ENCODE measurements at regions not wholly inside any gene's neighbourhood (a gene's known extent, or its start where the extent isn't known, plus 50 kb on each side); places are given as distances from the start of the nearest gene placed in this dataset.
"Not testable (repeated sequence)": the region's sequence is repeated elsewhere in the genome, so short reads cannot be mapped to it uniquely, and the experiment has no call there.

DNA sequence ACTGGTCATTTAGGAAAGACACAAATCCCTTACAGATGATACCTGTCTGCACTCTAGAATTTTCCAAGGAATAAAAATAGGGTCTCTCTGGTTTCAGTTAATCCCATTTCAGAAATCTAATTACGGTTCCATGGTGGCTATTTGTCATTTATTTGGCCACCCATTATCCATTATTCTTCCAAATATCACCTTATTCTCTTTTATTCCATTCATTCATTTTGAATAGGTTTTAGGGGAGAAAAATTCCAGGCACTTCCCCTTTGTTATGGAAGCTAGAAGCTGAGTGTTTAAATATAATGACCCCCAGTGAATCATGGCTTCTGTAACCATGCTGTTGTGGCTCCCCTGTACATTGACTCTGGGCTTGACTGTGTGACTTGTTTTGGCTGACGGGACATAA, 420.8 kb upstream of the DPH6 start (continued):
- TF ChIP-seq, protein P1, sequence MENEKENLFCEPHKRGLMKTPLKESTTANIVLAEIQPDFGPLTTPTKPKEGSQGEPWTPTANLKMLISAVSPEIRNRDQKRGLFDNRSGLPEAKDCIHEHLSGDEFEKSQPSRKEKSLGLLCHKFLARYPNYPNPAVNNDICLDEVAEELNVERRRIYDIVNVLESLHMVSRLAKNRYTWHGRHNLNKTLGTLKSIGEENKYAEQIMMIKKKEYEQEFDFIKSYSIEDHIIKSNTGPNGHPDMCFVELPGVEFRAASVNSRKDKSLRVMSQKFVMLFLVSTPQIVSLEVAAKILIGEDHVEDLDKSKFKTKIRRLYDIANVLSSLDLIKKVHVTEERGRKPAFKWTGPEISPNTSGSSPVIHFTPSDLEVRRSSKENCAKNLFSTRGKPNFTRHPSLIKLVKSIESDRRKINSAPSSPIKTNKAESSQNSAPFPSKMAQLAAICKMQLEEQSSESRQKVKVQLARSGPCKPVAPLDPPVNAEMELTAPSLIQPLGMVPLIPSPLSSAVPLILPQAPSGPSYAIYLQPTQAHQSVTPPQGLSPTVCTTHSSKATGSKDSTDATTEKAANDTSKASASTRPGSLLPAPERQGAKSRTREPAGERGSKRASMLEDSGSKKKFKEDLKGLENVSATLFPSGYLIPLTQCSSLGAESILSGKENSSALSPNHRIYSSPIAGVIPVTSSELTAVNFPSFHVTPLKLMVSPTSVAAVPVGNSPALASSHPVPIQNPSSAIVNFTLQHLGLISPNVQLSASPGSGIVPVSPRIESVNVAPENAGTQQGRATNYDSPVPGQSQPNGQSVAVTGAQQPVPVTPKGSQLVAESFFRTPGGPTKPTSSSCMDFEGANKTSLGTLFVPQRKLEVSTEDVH (IDR thresholded peaks at IDR 0.05; ENCODE audit: low read depth, partially characterized antibody): no peak
- TF ChIP-seq CHD1 (IDR thresholded peaks at IDR 0.05; ENCODE audit: low read depth, low read length) (no peak), SMAD1 (IDR thresholded peaks at IDR 0.05; ENCODE audit: low read depth, partially characterized antibody) (no peak), ZNF622 (IDR thresholded peaks at IDR 0.05) (no peak)
- TF ChIP-seq, protein P2, sequence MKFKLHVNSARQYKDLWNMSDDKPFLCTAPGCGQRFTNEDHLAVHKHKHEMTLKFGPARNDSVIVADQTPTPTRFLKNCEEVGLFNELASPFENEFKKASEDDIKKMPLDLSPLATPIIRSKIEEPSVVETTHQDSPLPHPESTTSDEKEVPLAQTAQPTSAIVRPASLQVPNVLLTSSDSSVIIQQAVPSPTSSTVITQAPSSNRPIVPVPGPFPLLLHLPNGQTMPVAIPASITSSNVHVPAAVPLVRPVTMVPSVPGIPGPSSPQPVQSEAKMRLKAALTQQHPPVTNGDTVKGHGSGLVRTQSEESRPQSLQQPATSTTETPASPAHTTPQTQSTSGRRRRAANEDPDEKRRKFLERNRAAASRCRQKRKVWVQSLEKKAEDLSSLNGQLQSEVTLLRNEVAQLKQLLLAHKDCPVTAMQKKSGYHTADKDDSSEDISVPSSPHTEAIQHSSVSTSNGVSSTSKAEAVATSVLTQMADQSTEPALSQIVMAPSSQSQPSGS (IDR thresholded peaks at IDR 0.05; ENCODE audit: low read length): no peak

DNA sequence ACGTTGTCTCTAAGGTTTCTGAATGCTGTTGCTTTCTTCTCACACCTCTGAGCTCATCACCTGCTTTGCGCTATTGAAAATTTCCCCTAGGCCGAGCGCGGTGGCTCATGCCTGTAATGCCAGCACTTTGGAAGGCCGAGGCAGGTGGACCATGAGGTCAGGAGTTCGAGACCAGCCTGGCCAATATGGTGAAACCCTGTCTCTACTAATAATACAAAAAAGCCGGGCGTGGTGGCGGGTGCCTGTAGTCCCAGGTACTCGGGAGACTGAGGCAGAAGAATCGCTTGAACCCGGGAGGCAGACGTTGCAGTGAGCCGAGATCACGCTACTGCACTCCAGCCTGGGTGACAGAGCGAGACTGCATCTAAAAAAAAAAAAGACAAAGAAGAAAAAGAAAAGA, 422.0 kb upstream of the DPH6 start:
- H3K4me1 ChIP-seq (ENCODE audit: control insufficient read depth, insufficient read depth, low read length); H4K20me1 ChIP-seq (ENCODE audit: control insufficient read depth, insufficient read depth); H2AFZ ChIP-seq (ENCODE audit: control insufficient read depth, low read depth, low read length); BruUV-seq (replicated peaks); FAIRE-seq; H3K4me3 ChIP-seq; in situ Hi-C loops (cut with MboI); ATAC-seq; H3K27me3 ChIP-seq (replicated peaks in 1 of 2; ENCODE audit: control insufficient read depth in 2 of 2, insufficient read depth in 2 of 2, low read length in 1 of 2); H3K9ac ChIP-seq (ENCODE audit: control insufficient read depth, insufficient read depth, low read length); POLR2A ChIA-PET; CTCF ChIA-PET; H3K79me2 ChIP-seq (ENCODE audit: control insufficient read depth, insufficient read depth, low read length); SMC1A ChIA-PET (ENCODE audit: uncharacterized antibody, unreplicated experiment); H3K36me3 ChIP-seq (ENCODE audit: control insufficient read depth in 2 of 2, insufficient read depth in 2 of 2, low read length in 1 of 2); DNase-seq (ENCODE audit: low read depth, low spot score); H3K4me2 ChIP-seq (ENCODE audit: control insufficient read depth, insufficient read depth); intact Hi-C loops (cut with micrococcal nuclease; ENCODE audit: unreplicated experiment); RAD21 ChIA-PET (ENCODE audit: unreplicated experiment); H3K27ac ChIP-seq (ENCODE audit: control insufficient read depth, insufficient read depth); H3K9me3 ChIP-seq (replicated peaks; ENCODE audit: control insufficient read depth, insufficient read depth, low read length): not testable (repeated sequence)
- WGBS (ENCODE audit: insufficient coverage, insufficient replicate concordance, low lambda C conversion rate, missing lambda C conversion rate): 48% methylated on average over 14 of the region's 17 CpGs

Data from GM12878 (cell line).